OCI-LY3 (cell line): ENCODE measurements at regions not wholly inside any gene's neighbourhood (a gene's known extent, or its start where the extent isn't known, plus 50 kb on each side); places are given as distances from the start of the nearest gene placed in this dataset.
"Not testable (repeated sequence)": the region's sequence is repeated elsewhere in the genome, so short reads cannot be mapped to it uniquely, and the experiment has no call there.

Source experiments
- H2AFZ ChIP-seq: fragments of 200-600, 300-600 bp; shearing (Covaris generic); 2 replicates; pipeline ENCODE4 v1.6.0; 2014; ENCODE audit warnings: antibody characterized with exemption, low read depth, low read length
- H3K27ac ChIP-seq: fragments of 200-600, 300-600 bp; sonication (generic); 2 replicates; pipeline ENCODE4 v1.5.1; 2014; ENCODE audit warnings: mild to moderate bottlenecking, low read length, moderate library complexity, mixed read lengths
- H3K27me3 ChIP-seq: fragments of 200-600, 300-600 bp; sonication (generic); 2 replicates; pipeline ENCODE4 v1.6.1; 2014; ENCODE audit warnings: low read depth, low read length, mixed read lengths
- H3K36me3 ChIP-seq: fragments of 200-600, 300-600 bp; sonication (generic); replicated peaks from 2 replicates; pipeline ENCODE3; 2014; ENCODE audit warnings: low read depth, low read length, mixed read lengths
- H3K4me1 ChIP-seq: fragments of 300-600, 200-600 bp; sonication (generic); 2 replicates; pipeline ENCODE4 v1.6.1; 2014; ENCODE audit warnings: low read length, mixed read lengths
- H3K4me2 ChIP-seq: fragments of 200-600, 300-600 bp; sonication (generic); 2 replicates; pipeline ENCODE4 v1.6.1; 2014; ENCODE audit warnings: low read length, mixed read lengths
- H3K4me3 ChIP-seq: fragments of 300-600, 200-600 bp; sonication (generic); 2 replicates; pipeline ENCODE4 v1.5.1; 2014; ENCODE audit warnings: antibody characterized with exemption, mild to moderate bottlenecking, low read length, moderate library complexity
- H3K79me2 ChIP-seq: fragments of 300-600, 200-600 bp; shearing (Covaris generic); 2 replicates; pipeline ENCODE4 v1.6.1; 2014; ENCODE audit warnings: mild to moderate bottlenecking, low read length, mixed read lengths
- H3K9ac ChIP-seq: fragments of 300-600, 200-600 bp; shearing (Covaris generic); 2 replicates; pipeline ENCODE4 v1.6.0; 2014; ENCODE audit warnings: mild to moderate bottlenecking, low read length, moderate library complexity
- H3K9me3 ChIP-seq: fragments of 200-600, 300-600 bp; shearing (Covaris generic); 2 replicates; pipeline ENCODE4 v1.6.1; 2014; ENCODE audit warnings: low read length, mixed read lengths; ENCODE audit not compliant: insufficient read depth
- H4K20me1 ChIP-seq: fragments of 200-600, 300-600 bp; sonication (generic); 2 replicates; pipeline ENCODE4 v1.6.1; 2016; ENCODE audit warnings: low read length, mixed read lengths; ENCODE audit not compliant: insufficient read depth
- EZH2phosphoT487 ChIP-seq: fragments of 200-600 bp; shearing (Covaris generic); IDR thresholded peaks from 2 replicates; pipeline ENCODE4 v1.6.1; 2018; ENCODE audit warnings: antibody characterized with exemption, mixed run types, low read depth
- TF ChIP-seq, protein P1 (sequence below): fragments of 200-600, 300-600 bp; sonication (generic); IDR thresholded peaks from 2 replicates; pipeline ENCODE4 v1.5.1; 2014; ENCODE audit warnings: antibody characterized with exemption, low read length, low read depth

DNA sequence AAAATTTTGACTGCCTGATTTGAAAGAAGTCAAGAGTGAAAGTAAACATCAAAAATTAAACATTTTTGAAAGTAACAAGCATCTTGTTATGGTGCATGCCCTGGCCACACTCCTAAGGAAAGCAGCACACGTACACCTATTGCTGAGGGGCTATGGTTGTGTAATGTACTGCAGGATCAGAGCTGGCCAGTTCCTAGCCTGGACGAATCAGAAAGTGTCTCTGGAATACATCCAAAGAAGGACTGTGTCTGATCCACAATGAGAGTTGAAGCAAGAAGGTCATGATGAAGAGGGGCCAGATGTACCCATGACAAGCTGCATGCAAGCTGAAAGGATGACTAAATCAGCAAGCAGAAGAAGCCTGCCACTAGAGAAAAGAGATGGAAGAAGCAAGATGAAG lies 618.2 kb downstream of the TLE1 start:
- no peaks in the 10 kb centered on the region for H3K36me3 ChIP-seq
- H4K20me1 ChIP-seq, result no peaks in the 10 kb centered on the region
- no peak overlapping the region for H3K9ac ChIP-seq
- H3K4me1 ChIP-seq, result no peaks in the 10 kb centered on the region
- H3K4me3 ChIP-seq, result no peak overlapping the region
- H2AFZ ChIP-seq, result no peak overlapping the region
- no peaks in the 10 kb centered on the region for H3K79me2 ChIP-seq
- H3K4me2 ChIP-seq, result no peak overlapping the region
- H3K9me3 ChIP-seq, result no peaks in the 10 kb centered on the region
- TF ChIP-seq EZH2phosphoT487, result no peak
- TF ChIP-seq, protein P1, sequence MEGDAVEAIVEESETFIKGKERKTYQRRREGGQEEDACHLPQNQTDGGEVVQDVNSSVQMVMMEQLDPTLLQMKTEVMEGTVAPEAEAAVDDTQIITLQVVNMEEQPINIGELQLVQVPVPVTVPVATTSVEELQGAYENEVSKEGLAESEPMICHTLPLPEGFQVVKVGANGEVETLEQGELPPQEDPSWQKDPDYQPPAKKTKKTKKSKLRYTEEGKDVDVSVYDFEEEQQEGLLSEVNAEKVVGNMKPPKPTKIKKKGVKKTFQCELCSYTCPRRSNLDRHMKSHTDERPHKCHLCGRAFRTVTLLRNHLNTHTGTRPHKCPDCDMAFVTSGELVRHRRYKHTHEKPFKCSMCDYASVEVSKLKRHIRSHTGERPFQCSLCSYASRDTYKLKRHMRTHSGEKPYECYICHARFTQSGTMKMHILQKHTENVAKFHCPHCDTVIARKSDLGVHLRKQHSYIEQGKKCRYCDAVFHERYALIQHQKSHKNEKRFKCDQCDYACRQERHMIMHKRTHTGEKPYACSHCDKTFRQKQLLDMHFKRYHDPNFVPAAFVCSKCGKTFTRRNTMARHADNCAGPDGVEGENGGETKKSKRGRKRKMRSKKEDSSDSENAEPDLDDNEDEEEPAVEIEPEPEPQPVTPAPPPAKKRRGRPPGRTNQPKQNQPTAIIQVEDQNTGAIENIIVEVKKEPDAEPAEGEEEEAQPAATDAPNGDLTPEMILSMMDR, result no peak
- H3K27ac ChIP-seq, result no peak overlapping the region
- no peaks in the 10 kb centered on the region for H3K27me3 ChIP-seq

DNA sequence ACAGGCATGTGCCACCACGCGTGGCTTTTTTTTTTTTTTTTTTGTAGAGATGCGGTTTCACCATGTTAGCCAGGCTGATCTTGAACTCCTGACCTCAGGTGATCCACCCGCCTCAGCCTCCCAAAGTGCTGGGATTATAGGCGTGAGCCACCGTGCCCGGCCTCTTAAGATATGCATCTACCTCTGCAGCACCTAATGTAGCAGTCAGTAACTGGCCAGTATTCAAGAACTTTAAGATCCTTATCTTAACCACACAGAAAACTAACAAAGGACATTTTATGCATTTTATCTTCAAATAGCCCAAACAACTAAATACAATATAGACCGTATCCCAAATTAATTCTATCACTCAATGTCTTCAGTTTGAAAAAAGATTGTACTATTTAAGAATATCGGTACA lies 618.7 kb downstream of the TLE1 start:
- no peak overlapping the region for H3K4me3 ChIP-seq
- no peaks in the 10 kb centered on the region for H3K36me3 ChIP-seq
- H4K20me1 ChIP-seq, result no peaks in the 10 kb centered on the region
- H3K4me2 ChIP-seq, result no peak overlapping the region
- no peaks in the 10 kb centered on the region for H3K4me1 ChIP-seq
- no peaks in the 10 kb centered on the region for H3K27me3 ChIP-seq
- TF ChIP-seq EZH2phosphoT487, result no peak
- TF ChIP-seq, protein P1, result no peak
- H3K79me2 ChIP-seq, result no peaks in the 10 kb centered on the region
- H3K9me3 ChIP-seq, result no peaks in the 10 kb centered on the region
- no peak overlapping the region for H3K9ac ChIP-seq
- no peak overlapping the region for H3K27ac ChIP-seq
- no peak overlapping the region for H2AFZ ChIP-seq

DNA sequence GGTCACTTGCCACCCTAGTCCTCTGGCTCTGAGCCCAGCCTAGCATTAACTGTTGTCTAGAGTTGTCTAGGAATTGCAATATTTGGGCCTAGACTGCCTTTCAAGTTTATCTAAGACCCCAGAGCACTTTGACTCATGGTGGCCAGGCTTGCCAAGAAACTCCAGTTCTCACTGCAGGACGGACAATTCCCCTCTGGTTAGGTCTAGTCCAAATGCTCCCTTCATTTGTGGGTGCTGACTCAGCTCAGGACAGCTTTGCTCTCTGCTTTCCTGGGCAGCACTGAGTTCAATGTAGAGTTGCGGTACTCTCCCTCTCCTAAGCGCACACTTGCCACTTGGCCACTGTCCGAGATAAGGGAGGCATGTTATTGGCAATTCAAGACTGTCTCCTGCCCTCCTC lies 619.4 kb downstream of the TLE1 start:
- Histone ChIP-seq H4K20me1 (no peaks in the 10 kb centered on the region), H3K9me3 (no peaks in the 10 kb centered on the region), H3K4me1 (no peaks in the 10 kb centered on the region), H3K36me3 (no peaks in the 10 kb centered on the region), H3K79me2 (no peaks in the 10 kb centered on the region), H3K27ac (no peak overlapping the region), H3K27me3 (no peaks in the 10 kb centered on the region), H3K4me2 (no peak overlapping the region), H2AFZ (no peak overlapping the region), H3K4me3 (no peak overlapping the region), H3K9ac (no peak overlapping the region)
- TF ChIP-seq EZH2phosphoT487, result no peak
- TF ChIP-seq, protein P1, result no peak

DNA sequence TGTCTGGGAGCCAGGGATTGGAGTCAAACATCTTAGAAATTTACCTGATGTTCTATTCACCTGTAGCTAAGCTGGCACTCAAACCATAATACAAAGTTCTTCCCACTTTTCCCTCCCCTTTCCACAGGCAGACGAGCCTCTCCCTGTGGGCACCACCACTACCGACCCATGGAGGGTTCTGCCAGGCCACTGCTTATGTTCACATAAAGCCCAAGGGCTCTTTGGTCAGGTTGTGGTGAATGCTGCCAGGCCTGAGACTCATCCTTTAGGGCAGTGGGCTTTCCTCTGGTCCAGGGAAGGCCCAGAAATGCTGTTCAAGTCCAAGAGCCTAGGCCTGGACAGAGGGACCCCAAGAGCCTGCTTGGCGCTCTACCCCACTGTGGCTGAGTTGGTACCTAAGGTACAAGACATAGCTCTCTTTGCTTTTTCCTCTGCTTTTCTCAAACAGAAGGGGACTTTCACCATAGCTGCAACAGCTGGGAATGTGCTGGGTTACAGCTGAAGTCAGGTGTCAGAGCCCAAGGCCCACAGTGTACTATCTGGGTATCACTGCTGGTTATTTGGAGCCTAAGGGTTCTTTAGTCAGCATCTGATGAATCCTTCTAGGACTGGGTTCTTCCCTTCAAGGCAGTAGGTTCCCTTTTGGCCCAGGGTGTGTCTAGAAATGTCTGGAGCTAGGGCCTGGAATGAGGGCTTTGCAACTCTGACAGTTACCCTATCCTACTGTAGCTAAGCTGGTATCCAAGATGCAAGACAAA lies 620.1 kb downstream of the TLE1 start:
- H3K9me3 ChIP-seq, result no peaks in the 10 kb centered on the region
- no peak overlapping the region for H3K27ac ChIP-seq
- no peak overlapping the region for H3K4me3 ChIP-seq
- H4K20me1 ChIP-seq, result no peaks in the 10 kb centered on the region
- H3K36me3 ChIP-seq, result no peaks in the 10 kb centered on the region
- no peak overlapping the region for H3K9ac ChIP-seq
- no peak overlapping the region for H3K4me2 ChIP-seq
- no peaks in the 10 kb centered on the region for H3K79me2 ChIP-seq
- H3K4me1 ChIP-seq, result no peaks in the 10 kb centered on the region
- no peak for TF ChIP-seq EZH2phosphoT487
- TF ChIP-seq, protein P1, result no peak
- no peaks in the 10 kb centered on the region for H3K27me3 ChIP-seq
- no peak overlapping the region for H2AFZ ChIP-seq

DNA sequence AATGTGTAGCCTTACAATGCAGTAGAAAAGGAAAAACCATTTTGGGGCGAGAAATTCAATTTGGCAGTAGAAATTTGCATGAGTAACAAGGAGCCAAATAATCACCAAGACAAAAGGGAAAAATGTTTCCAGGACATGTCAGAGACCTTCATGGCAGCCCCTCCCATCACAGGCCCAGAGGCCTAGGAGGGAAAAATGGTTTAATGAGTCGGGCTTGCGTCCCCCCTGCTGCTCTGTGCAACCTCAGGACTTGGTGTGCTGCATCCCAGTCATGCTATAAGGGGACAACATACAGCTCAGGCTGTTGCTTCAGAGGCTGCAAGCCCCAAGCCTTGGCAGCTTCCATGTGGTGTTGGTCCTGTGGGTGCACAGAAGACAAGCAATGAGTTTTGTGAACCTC lies 626.4 kb downstream of the TLE1 start:
- not testable (repeated sequence) for H3K79me2 ChIP-seq, H3K4me2 ChIP-seq, H3K9me3 ChIP-seq, H3K27ac ChIP-seq, H3K4me3 ChIP-seq, H3K4me1 ChIP-seq, H3K9ac ChIP-seq, H4K20me1 ChIP-seq, H3K36me3 ChIP-seq, H3K27me3 ChIP-seq, H2AFZ ChIP-seq
